HG03066 (cell line): ENCODE measurements at regions not wholly inside any gene's neighbourhood (a gene's known extent, or its start where the extent isn't known, plus 50 kb on each side); places are given as distances from the start of the nearest gene placed in this dataset.
A peak's percentile ranks its signal among the peaks of the same experiment; 100 is the strongest.
"Not testable (repeated sequence)": the region's sequence is repeated elsewhere in the genome, so short reads cannot be mapped to it uniquely, and the experiment has no call there.

Experiments used
- ATAC-seq: cut with Tn5 transposase; IDR thresholded peaks from one replicate; pipeline ENCODE4 v1.9.1; 2021; ENCODE audit warnings: low read depth; ENCODE audit not compliant: unreplicated experiment

DNA sequence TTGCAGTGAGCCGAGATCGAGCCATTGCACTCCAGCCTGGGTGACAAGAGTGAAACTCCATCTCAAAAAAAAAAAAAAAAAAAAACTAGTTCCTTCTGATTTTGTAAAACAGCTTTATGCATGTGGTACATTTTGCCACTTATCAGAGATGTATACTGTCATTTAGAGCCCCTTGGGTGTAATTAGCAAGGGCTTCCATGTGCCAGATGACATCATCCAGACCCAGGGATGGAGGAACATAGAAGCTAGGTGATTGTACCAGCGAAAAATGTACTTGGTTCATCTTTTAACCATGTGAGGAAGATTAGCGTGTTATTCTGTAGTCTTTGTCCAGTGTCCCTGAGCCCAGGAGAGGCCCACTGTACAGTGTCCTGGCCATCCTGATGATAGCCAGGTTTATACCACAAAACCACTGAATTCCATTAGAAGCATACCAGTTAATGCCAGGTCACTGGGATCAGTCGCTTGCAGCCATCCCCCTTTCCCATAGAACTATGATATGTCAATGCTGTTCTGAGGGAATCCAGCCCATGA is 239.3 kb upstream of the SGCD start:
- no peak for ATAC-seq

DNA sequence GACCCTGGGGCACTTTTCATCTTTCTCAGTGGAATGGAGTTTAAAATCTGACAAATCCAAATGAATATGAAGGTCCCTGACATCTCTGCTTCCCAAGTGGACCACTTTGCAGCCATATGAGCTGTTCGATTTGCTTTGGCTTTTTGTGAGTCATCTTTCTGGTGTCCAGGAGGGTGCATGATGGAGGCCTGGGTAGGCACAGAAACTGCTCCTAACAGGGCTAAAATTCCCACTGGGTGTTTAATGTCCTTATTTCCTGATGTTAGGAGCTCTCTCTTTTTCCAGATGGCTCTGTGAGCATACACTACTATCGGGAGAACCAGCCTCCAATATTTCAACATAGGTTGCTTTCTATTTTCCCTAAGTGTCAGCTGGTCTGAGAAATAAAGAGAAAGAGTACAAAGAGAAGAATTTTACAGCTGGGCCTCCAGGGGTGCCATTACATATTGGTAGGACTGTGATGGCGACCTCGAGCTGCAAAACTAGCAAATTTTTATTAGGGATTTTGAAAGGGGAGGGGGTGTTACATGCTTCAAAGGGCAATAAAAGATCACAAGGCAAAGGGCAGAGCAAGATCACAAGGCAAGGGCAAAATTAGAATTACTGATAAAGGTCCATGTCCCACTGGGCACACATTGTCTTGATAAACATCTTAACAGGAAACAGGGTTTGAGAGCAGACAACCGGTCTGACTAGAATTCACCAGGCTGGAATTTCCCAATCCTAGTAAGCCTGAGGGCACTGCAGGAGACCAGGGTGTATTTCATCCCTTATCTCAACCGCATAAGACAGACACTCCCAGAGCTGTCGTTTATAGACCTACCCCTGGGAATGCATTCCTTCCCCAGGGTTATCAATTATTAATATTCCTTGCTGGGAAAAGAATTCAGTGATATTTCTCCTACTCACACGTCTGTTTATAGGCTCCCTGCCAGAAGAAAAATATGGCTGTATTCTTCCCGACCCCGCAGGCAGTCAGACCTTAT is 236.7 kb upstream of the SGCD start:
- not testable (repeated sequence) for ATAC-seq

- ATAC-seq: no peak
These were observed 233.9 kb upstream of the SGCD start for GRCh38 chr5:156093024-156093423.

DNA sequence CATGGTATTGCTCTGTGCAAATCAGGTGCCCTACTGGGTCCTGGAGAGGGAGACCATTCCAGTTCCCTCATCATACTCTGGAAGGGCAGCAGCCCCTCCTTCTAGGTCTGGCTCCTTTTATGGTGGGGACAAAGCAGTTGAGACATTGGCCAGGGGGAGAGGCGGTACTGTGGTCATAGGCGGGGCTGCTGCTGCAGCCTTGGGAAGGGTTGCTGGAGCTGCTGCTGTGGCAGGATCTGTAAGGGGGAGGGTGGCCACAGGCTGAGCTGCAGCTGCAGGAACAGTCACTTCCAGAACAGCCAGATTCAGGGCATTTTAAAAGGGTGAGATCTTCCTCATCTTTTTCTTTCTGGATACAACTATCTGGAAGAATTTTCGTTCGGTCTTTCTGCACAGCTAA is 233.0 kb upstream of the SGCD start:
- ATAC-seq: no peak

- ATAC-seq: no peak
These were observed 231.2 kb upstream of the SGCD start for GRCh38 chr5:156095709-156096241.

DNA sequence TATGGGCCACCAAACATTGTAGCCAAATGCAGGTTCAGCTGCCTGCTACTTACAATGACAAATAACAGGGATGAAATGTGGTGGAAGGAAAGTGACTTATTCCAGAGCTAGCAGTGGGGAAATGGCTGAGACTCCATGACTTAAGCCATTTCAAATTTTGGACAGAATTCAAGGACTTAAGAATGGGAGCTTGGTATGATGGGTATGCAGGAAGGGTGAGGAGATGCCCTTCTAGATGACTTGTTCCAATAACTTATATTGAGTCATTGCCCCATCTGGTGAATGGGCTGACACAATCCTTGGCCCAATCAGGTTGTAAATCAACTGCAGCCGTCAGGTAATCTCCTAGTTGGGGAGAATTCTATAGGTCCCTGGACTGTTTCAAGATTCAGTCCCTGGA is 230.7 kb upstream of the SGCD start:
- ATAC-seq: no peak

- ATAC-seq: no peak
These were observed 223.6 kb upstream of the SGCD start for GRCh38 chr5:156103155-156103885.

DNA sequence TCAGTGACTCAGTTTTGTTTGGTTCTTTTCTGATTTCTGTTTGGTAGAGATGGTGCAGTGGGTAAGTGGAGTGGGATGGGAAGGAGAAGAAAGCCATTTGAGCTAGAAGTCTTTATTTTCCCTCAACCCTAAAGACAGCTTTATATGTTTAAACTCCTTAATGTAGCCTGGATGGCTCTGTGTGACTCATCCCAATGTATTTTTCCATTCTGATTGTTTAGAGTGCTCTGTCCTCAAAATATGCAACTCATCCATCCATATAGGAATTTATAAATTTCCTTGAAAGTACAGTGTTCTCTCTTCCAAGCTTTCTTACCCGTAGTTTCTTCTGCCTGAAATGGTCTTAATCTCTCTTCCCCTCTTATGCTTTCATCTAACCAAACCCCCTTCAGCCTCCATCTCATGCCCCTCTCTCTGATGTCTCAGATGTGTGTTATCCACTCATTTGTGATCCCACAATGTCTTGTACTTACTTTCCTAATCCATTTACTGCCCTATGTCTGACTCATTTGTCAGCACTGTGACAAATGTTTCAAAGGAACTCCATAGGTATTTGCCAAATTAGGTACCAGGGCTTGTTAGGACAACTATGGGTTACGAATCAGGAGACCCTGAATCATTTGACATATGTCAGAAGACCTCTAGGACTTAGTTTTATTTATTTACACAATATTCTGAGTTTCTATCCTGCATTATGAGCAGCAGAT is 217.5 kb upstream of the SGCD start:
- no peak for ATAC-seq

- ATAC-seq: no peak
These were observed 207.3 kb upstream of the SGCD start for GRCh38 chr5:156119692-156120091.

- ATAC-seq: no peak
These were observed 206.2 kb upstream of the SGCD start for GRCh38 chr5:156120777-156121176.

DNA sequence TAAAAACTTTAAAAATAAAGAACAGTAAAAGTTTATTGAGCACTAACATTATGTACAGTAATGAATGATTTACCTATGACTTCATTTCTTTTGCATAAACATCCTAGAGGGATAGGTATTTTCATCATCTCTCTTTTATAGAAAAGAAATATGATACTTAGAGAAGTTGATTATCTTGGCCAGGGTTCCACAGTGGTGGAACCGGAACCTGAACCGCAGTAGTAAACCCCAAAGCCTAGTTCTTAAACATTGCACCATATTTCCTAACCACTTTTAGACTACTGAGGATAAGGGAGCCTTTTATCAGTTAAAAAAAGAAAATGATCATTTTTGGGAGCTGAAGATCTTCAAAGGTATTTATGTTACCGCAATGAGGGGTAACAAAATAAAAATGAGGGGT is 205.7 kb upstream of the SGCD start:
- no peak for ATAC-seq

- no peak for ATAC-seq
These were observed 205.1 kb upstream of the SGCD start for GRCh38 chr5:156121882-156122281.

DNA sequence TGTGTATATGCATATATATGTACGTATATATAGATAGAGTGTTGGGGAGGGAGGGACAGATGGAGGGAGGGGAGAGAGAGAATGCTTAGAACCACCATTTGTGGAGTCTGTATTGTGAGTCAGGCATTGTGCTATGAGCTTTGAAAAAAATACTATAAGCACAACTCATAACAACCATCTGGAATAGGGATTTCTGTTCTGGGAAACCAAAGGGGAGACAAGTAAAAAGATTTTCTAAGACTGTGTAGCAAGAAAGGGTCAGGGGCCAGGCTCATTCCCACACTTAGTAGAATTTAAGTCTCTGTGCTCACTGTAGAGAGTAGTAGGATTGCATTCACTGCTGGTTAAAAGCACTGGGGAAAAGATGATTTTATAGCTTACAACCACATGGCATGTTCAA is 202.3 kb upstream of the SGCD start:
- ATAC-seq: no peak

- ATAC-seq: no peak
These were observed 201.8 kb upstream of the SGCD start for GRCh38 chr5:156125118-156125517.

- ATAC-seq: no peak
These were observed 200.2 kb upstream of the SGCD start for GRCh38 chr5:156126716-156127115.

DNA sequence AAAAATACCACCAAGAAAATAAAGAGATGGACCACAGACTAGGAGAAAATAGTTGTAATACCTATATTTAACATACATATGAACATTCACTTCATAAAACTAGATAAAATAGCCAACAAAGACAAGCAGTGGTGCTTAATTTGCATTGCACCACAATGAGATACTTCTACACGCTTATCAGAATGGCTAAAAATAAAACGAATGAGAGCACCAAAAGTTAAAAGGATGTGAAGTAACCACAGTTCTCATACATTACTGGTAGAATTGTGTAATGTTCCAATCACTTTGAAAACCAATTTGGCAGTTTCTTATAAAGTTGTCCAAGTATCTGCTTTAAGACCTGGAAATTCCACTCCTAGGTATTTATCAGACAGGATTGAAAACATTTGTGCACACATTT is 198.9 kb upstream of the SGCD start:
- peak; percentile 56 for ATAC-seq

DNA sequence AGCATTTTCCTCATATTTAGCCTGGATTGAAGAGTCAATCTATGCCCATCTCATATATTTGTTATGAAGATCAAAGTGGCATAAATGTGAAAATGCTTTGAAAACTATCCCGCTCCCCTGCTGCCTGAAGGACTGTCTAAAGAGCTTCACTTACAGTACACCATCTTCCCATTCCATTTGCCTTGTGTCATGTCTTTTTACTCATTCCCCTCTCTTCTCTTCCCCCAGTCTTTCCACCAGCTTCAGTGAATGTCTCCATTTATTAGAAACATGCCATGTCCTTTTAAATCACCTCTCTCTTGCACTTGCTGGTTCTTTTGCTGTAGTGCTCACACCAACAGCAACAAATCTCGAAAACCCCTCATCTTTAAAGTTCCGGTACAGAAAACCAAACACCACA is 192.7 kb upstream of the SGCD start:
- ATAC-seq: no peak

- no peak for ATAC-seq
These were observed 191.4 kb upstream of the SGCD start for GRCh38 chr5:156135531-156135930.

GRCh38 chr5:156137071-156137869 is 189.7 kb upstream of the SGCD start:
- no peak for ATAC-seq

GRCh38 chr5:156142867-156143266 is 184.1 kb upstream of the SGCD start:
- no peak for ATAC-seq
